GM18499 (cell line): ENCODE measurements at regions not wholly inside any gene's neighbourhood (a gene's known extent, or its start where the extent isn't known, plus 50 kb on each side); places are given as distances from the start of the nearest gene placed in this dataset.
"Not testable (repeated sequence)": the region's sequence is repeated elsewhere in the genome, so short reads cannot be mapped to it uniquely, and the experiment has no call there.

Source experiments
- ATAC-seq: cut with Tn5 transposase; IDR thresholded peaks from one replicate; pipeline ENCODE4 v1.9.1; 2021; ENCODE audit warnings: moderate number of reproducible peaks; ENCODE audit not compliant: insufficient read depth, unreplicated experiment

- ATAC-seq, result no peak
These were observed 102.3 kb upstream of the GATA6 start for GRCh38 chr18:22067109-22067508.

DNA sequence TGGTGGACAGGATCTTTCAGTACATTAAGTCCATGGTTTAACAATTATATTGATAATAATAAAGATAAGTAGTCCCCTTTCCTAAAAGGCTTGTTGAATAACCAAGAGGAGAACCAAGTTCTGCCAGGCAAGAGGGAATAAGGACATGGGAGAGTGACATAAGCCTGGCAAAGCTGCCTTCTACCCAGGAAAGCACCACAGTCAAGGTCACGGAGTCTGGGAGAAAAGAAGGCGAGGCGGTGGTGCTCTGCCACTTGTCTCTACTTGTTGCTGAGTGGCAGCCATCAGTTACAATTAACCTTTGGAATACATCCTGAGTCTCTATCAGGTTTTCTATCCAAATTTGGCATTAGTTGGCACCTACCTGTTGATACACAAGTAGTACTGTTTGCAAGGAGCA, 101.7 kb upstream of the GATA6 start:
- no peak for ATAC-seq

DNA sequence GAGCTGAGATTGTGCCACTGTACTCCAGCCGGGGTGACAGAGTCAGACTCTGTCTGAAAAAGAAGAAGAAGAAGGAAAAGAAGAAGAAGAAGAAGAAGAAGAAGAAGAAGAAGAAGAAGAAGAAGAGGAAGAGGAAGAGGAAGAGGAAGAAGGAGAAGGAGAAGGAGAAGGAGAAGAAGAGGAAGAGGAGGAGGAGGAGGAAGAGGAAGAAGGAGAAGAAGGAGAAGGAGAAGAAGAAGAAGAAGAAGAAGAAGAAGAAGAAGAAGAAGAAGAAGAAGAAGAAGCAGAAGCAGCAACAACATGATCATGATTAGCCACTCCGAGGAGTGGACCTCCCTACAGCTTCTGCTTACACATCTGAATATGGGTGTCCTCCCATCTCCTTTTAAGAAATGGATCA, 100.6 kb upstream of the GATA6 start:
- not testable (repeated sequence) for ATAC-seq

DNA sequence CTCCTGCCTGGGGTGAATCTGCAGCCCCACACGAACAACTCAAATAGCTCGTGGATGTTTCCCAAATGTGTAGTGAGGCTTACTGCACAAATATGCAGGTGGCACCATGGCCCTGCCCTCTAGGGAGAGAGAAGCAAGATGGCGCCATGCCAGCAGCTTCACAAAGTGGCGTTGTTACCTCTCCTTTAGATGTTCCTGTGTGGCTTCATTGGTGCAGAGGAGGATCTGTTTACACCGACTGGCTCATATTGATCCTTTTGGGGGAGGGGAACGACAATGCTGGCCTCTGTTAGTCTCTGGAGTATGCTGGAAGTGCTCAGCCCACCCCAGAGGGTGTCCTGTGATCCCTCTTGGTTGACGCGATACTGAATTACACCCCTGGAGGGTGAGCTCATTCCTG, 99.5 kb upstream of the GATA6 start:
- ATAC-seq, result no peak

DNA sequence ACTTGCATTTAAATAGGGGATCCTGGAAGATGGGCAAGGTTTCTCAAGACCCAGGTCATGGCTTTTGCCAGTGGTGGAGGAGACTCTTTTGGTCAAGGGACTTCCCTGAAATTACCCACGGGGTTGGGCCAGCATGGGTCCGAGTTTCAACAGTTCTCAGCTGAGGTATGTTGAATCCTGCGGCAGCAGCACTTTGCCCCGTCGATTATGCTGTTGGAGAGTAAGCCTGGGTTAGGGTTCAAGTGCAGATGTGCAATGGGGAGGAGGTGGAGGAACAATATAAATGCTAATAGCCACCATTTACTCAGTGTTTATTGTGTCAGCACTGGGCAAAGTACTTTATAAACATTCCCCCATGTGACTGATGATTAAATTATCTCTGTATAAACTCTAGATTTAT, 96.0 kb upstream of the GATA6 start:
- ATAC-seq, result no peak

- ATAC-seq, result no peak
These were observed 94.9 kb upstream of the GATA6 start for GRCh38 chr18:22074282-22075070.

DNA sequence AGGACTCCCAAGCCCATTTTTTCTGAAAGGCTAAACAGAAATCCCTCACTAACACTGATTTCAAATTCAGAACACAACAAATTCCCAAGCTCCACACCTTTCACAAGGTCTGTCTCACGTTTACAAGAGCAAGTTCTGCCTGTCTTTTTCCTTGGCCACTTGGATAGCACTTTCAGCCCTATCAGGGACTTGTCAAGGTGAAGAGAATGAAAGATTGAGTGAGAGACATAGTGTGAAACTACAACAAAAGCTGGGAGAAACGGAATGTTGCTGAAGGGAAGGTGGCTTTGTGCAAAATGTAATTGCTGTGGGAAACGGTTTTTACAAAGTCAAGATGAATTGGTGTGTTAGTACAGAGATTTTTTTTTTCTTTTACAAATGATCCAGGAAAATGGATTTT, 89.4 kb upstream of the GATA6 start:
- ATAC-seq, result no peak

DNA sequence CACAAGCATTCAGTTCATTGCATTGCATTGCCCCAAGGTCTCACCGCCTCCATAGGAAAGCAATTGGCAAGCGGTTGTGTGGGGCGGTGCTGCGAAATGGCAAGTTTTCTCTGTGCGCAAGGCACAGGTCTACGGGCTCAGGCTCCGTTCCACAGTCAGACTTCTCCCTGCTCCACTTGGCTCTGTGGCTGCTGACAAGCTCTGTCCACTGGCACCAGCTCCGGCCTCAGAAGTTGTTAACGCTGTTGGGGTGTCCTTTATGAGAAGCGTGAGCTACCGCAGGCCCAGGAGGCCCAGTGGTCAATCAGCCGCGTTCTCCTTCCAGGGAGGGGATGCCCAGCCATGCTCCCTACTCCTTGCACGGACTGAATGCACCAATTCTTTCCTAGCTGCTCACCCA, 87.0 kb upstream of the GATA6 start:
- ATAC-seq, result no peak

- ATAC-seq, result no peak
These were observed 84.8 kb upstream of the GATA6 start for GRCh38 chr18:22084547-22084946.

- ATAC-seq, result no peak
These were observed 82.4 kb upstream of the GATA6 start for GRCh38 chr18:22086973-22087372.

DNA sequence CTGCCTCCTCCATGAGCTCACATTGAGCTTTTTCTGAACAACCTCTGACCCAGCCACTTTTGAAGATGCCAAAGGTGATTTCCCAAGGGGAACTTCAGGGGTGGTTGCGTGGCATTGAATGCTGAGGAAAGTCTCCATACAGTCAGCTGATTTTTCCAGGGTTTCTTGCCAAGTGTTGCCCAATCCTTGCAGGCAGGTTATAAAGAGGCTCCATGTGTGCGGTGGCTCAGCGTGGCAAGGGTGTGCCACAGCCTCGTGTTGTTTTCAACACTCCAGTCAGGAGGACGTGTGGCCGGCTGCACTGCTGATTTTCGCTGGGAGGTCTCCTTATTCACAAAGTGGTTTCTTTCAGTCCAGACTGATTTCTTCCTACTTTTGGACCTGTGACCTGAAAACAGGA, 81.4 kb upstream of the GATA6 start:
- no peak for ATAC-seq

DNA sequence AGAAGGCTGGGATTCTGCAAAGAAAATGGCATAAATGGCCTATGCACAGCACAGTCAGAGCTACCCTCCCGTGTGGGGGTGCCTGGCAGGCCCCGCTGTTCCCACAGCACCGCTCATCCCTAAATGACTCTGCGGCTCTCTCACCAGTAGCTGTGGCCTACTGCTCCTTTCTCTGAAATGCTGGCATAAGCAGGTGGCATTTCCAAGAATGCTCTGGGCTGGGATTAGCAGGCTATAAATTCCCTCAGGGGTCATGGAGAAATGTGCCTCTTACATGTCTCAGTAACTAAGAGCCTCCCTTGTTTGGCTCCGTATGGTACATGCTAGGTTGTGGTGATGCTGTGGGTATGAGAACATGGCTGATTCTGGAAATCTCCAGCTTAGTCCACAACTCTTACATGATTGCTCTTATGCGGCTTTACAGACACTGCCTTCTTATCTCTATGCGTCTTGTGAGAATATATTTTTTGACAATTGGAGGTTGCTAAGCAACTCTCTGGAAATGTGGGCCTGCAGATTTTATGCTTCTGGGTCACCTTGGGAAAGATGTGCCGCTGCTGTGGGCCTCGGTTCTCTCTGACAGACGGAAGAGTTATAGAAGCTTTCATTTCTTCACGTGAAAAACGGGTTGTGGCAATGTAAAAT, 80.3 kb upstream of the GATA6 start:
- no peak for ATAC-seq

DNA sequence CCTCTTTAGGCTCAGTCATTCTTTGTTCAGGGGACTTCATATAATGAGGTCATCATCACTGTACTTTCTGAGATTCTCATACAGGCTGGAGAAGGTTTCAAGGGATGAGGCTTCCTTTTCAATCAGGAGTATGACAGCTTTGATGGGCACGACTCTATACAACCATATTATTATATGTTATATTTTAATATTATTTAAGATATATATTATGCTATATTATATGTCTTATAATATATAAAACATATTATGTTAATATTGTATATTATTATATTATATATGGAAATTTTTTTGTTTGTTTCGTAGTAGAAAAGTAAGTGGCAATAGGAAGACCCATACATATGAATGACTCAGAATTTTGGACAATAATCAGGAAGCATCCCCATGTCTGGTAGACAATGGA, 78.0 kb upstream of the GATA6 start:
- no peak for ATAC-seq

GRCh38 chr18:22093731-22094357, 75.5 kb upstream of the GATA6 start:
- no peak for ATAC-seq

DNA sequence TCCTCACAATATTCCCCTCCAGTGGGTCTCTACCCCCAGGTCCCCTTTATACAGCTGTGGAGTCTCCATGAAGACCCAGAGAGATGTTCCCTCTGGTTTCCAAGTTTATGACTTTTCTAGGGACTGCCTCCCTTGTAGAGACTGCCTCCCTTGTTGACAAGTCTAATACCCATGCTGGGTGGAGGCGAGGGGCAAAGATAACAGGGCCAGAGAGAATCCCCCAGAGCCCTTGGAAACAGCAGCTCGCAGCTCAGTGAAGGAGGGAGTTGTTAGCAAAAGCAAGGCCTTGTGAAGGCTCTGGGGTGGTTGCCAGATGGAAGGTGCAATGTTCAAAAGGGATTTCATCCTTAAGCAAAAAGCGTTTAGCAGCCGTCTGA, 75.0 kb upstream of the GATA6 start:
- no peak for ATAC-seq

- ATAC-seq, result no peak
These were observed 70.8 kb upstream of the GATA6 start for GRCh38 chr18:22098563-22098989.

- ATAC-seq, result no peak
These were observed 69.5 kb upstream of the GATA6 start for GRCh38 chr18:22099925-22100324.

DNA sequence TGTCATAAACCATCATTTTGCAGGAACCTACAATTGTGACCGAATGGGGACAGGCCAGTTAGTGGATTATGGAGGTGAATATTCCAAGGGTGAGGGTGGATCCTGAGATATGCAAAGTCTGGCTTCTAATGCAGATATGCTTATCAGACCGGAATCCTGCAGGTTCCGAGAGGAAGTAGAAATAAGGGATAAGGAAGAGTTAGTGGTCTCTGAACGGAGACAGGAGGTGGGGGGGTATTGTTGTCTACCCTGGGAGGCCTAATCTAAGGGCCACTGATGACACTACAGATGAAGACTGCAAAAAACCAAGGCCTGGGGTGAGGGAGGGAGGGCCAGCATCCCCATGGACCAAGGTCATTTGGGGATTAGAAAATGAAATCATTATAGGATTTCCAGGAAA, 67.7 kb upstream of the GATA6 start:
- no peak for ATAC-seq

GRCh38 chr18:22102953-22103646, 66.3 kb upstream of the GATA6 start:
- ATAC-seq, result no peak

DNA sequence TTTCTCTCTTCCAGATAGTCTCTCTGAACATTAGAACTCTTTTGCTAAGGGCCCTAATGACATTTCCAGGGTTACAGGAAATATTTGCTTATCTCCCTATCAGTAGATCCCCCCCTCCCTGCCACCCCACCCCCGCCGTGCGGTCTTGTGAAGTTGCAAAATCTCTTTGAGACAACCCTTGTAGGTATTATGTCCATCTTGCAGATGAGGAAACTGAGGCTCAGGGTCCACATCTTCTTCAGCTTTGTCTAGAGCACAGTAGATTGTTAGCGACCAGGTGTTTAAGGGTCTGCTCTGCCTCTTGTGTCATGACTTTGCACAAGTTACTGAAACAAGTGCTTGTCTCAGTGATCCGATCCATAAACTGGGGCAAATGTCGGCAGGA, 65.8 kb upstream of the GATA6 start:
- ATAC-seq, result no peak
